Esophagus squamous epithelium (tissue), 5 donors: ENCODE measurements at regions not wholly inside any gene's neighbourhood (a gene's known extent, or its start where the extent isn't known, plus 50 kb on each side); places are given as distances from the start of the nearest gene placed in this dataset.

Experiments used
- DNase-seq: peaks from one replicate; lab custom pipeline; 2025; lab: John Stamatoyannopoulos, UW
- H3K27ac ChIP-seq, 4 donors: fragments of 200-600 bp; sonication (generic); one replicate each; pipeline ENCODE4 v1.5.1; 2016 to 2019; ENCODE audit warnings: mild to moderate bottlenecking in 1 of 4
- H3K27me3 ChIP-seq, 4 donors: fragments of 200-600 bp; sonication (generic); 1 replicate in 3 of 4; 2 replicates in 1 of 4; pipeline versions ENCODE4 v1.5.1 to v1.6.0; 2017 to 2021; ENCODE audit warnings: antibody characterized with exemption in 1 of 4
- H3K36me3 ChIP-seq, 3 donors: fragments of 200-600 bp; sonication (generic); one replicate each; pipeline ENCODE4 v1.5.1; 2016 to 2019
- H3K4me1 ChIP-seq, 3 donors: fragments of 200-600 bp; sonication (generic); one replicate each; pipeline ENCODE4 v1.5.1; 2017 to 2019
- H3K4me3 ChIP-seq, 4 donors: fragments of 200-600 bp; sonication (generic); 1 replicate in 3 of 4; 2 replicates in 1 of 4; pipeline ENCODE4 v1.5.1; 2016 to 2019; ENCODE audit warnings: mild to moderate bottlenecking in 2 of 4, moderate library complexity in 1 of 4
- H3K9me3 ChIP-seq, 3 donors: fragments of 200-600 bp; sonication (generic); one replicate each; pipeline ENCODE4 v1.5.1; 2016 to 2019
- POLR2A ChIP-seq, 4 donors: fragments of 450-650 bp; IDR thresholded peaks; one replicate each; pipeline ENCODE4 v1.6.1; 2017; ENCODE audit warnings: antibody characterized with exemption in 4 of 4, mild to moderate bottlenecking in 4 of 4, moderate library complexity in 3 of 4
- WGBS, 2 donors: methylation state at CpG; one replicate each; pipeline ENCODE4 v1.1.5; 2018; 5-methylcytosine and 5-hydroxymethylcytosine counted together
- intact Hi-C: fragments of 100-400 bp; cut with DNase I; formaldehyde crosslinking; loops from one replicate; pipeline ENCODE4 v1.15.0; 2022
- TF ChIP-seq, protein P1 (sequence below), 6 experiments: fragments of 450-650 bp in 4 of 6; fragments of 200-600 bp in 2 of 6; sonication (generic) in 2 of 6; IDR thresholded peaks; one replicate each; pipeline ENCODE4 v1.5.1; 2016 to 2019; ENCODE audit warnings: antibody characterized with exemption in 6 of 6, mild to moderate bottlenecking in 4 of 6, moderate library complexity in 4 of 6
- donor health status: DM: yes; HTN: yes; CAD: no.

DNA sequence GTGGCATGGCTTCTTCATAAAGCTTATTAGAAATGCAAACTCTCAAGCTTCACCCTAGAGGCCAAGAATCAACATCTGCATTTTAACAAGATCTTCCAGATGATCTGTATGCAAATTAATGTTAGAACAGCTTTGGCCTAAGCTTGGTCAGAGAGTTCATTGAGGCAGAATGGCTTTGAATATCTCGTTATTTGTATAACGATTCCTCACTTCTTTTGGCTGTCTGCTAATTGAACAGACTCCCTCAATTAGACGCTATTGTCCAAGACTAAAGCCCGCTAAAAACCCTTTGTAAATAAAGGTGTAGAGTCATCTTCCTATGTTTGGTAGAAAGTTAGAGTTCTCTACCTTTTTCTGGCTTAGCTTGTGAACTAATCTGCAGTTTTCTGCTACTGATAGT, 1453.7 kb downstream of the CDH8 start:
- H3K4me3 ChIP-seq, result no peak overlapping the region
- H3K27me3 ChIP-seq, result no peaks in the 10 kb centered on the region
- DNase-seq, result no peak
- H3K36me3 ChIP-seq, result no peaks in the 10 kb centered on the region
- no peaks in the 10 kb centered on the region for H3K9me3 ChIP-seq
- no peak for TF ChIP-seq POLR2A (IDR thresholded peaks at IDR 0.05)
- TF ChIP-seq, protein P1, sequence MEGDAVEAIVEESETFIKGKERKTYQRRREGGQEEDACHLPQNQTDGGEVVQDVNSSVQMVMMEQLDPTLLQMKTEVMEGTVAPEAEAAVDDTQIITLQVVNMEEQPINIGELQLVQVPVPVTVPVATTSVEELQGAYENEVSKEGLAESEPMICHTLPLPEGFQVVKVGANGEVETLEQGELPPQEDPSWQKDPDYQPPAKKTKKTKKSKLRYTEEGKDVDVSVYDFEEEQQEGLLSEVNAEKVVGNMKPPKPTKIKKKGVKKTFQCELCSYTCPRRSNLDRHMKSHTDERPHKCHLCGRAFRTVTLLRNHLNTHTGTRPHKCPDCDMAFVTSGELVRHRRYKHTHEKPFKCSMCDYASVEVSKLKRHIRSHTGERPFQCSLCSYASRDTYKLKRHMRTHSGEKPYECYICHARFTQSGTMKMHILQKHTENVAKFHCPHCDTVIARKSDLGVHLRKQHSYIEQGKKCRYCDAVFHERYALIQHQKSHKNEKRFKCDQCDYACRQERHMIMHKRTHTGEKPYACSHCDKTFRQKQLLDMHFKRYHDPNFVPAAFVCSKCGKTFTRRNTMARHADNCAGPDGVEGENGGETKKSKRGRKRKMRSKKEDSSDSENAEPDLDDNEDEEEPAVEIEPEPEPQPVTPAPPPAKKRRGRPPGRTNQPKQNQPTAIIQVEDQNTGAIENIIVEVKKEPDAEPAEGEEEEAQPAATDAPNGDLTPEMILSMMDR (IDR thresholded peaks at IDR 0.05), result no peak
- WGBS, 2 donors, result 61 to 74% methylated on average over 4 of the region's 4 CpGs
- no peaks in the 10 kb centered on the region for H3K4me1 ChIP-seq
- intact Hi-C loops, result no loop called here
- H3K27ac ChIP-seq, result no peak overlapping the region

DNA sequence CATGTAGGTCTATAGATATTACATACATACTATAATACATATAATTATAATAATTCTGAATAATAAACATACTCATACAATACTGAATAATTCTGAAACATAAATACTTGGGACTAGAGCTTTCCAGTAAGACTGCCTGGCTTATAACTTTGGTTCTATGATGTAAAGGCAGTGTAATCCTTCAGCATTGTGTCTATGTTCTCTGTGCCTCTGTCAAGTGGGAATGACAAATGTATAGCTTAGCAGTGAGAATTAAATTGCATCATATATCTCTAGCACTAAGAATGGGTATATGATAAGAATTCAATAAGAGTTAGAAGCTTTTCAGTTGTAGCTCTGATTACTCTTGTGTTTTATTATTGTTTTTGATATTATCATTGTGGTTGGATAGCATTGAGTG, 1469.3 kb downstream of the CDH8 start:
- no peak overlapping the region for H3K4me3 ChIP-seq
- H3K27ac ChIP-seq, result no peak overlapping the region
- TF ChIP-seq, protein P1 (IDR thresholded peaks at IDR 0.05), result no peak
- TF ChIP-seq POLR2A (IDR thresholded peaks at IDR 0.05), result no peak
- H3K9me3 ChIP-seq, result no peaks in the 10 kb centered on the region
- no peaks in the 10 kb centered on the region for H3K27me3 ChIP-seq
- intact Hi-C loops, result no loop called here
- no peak for DNase-seq
- H3K36me3 ChIP-seq, result no peaks in the 10 kb centered on the region
- H3K4me1 ChIP-seq, result no peaks in the 10 kb centered on the region

DNA sequence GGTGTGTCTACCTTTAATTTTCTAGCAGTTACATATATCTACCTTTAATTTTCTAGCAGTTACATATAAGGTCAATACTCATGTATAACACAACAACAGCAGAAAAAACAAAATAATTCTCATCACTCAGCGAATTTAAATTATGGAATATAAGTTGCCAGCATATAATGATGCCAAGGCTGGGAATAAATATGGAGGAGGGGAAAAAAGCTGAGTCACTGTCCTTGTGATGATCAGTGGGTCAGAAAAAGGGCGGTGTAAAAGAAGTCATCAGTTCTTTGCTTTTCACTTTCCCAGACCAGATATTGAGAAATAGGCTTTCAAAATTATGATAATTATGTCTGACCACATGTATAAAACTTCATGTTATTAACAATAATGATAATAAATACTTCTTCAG, 1471.7 kb downstream of the CDH8 start:
- Histone ChIP-seq H3K27ac (no peak overlapping the region), H3K4me1 (no peaks in the 10 kb centered on the region), H3K36me3 (no peaks in the 10 kb centered on the region), H3K9me3 (no peaks in the 10 kb centered on the region), H3K4me3 (no peak overlapping the region), H3K27me3 (no peaks in the 10 kb centered on the region)
- intact Hi-C loops, result no loop called here
- WGBS, 2 donors, result 60 to 77% methylated on average over 2 of the region's 2 CpGs
- DNase-seq, result no peak
- no peak for TF ChIP-seq POLR2A (IDR thresholded peaks at IDR 0.05)
- TF ChIP-seq, protein P1 (IDR thresholded peaks at IDR 0.05), result no peak

DNA sequence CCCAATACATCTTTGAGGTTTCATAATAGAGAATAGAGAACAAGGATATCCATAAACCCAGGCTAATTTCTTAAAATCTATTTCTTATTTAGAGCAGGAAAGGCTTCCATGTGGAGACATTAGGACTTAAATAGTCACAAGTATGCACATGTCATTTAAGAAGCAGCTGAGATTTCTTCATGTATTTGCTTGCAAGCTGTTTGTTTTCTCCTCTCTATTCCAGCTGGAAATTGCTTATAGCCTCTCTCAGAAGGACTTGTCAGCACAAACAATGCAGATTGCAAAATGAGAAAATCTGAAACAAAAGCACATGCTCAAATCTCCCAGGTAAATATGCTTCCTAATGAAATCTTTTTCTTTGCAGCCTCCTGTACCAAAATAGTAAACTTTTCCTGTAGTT, 1473.1 kb downstream of the CDH8 start:
- no peak for TF ChIP-seq POLR2A (IDR thresholded peaks at IDR 0.05)
- TF ChIP-seq, protein P1 (IDR thresholded peaks at IDR 0.05), result no peak
- H3K27me3 ChIP-seq, result no peaks in the 10 kb centered on the region
- no peaks in the 10 kb centered on the region for H3K4me1 ChIP-seq
- no peak overlapping the region for H3K27ac ChIP-seq
- no peak for DNase-seq
- H3K9me3 ChIP-seq, result no peaks in the 10 kb centered on the region
- H3K36me3 ChIP-seq, result no peaks in the 10 kb centered on the region
- H3K4me3 ChIP-seq, result no peak overlapping the region
- intact Hi-C loops, result no loop called here

DNA sequence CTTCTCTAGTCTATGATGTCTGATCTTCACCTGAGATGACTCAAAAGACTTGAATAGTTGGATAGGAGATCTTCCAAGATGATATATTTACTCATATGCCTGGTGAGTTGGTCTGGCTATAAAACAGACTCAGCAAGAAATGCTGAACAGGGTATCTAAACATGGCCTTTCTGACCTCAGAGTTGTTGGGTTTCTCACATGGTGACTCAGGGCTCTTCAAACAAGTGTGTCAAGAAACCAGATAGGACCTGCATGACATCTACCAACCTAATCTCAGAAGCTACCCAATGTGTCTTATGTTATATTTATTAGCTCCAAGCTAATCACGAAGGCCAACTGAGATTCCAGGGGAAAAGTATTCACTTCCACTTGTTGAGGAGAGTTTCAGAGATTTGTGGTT, 1477.3 kb downstream of the CDH8 start:
- Histone ChIP-seq H3K36me3 (no peaks in the 10 kb centered on the region), H3K4me3 (no peak overlapping the region), H3K27ac (no peak overlapping the region), H3K27me3 (no peaks in the 10 kb centered on the region), H3K4me1 (no peaks in the 10 kb centered on the region), H3K9me3 (peaks cover 0 to 8% (median 0%) of the 10 kb centered on the region in 3 donors)
- 50 to 60% methylated on average over 1 of the region's 1 CpG for WGBS, 2 donors
- intact Hi-C loops, result no loop called here
- no peak for DNase-seq
- TF ChIP-seq, protein P1 (IDR thresholded peaks at IDR 0.05), result no peak
- TF ChIP-seq POLR2A (IDR thresholded peaks at IDR 0.05), result no peak
